ENCODE measurements at regions not wholly inside any gene's neighbourhood (a gene's known extent, or its start where the extent isn't known, plus 50 kb on each side); places are given as distances from the start of the nearest gene placed in this dataset.
"Not testable (repeated sequence)": the region's sequence is repeated elsewhere in the genome, so short reads cannot be mapped to it uniquely, and the experiment has no call there.

DNA sequence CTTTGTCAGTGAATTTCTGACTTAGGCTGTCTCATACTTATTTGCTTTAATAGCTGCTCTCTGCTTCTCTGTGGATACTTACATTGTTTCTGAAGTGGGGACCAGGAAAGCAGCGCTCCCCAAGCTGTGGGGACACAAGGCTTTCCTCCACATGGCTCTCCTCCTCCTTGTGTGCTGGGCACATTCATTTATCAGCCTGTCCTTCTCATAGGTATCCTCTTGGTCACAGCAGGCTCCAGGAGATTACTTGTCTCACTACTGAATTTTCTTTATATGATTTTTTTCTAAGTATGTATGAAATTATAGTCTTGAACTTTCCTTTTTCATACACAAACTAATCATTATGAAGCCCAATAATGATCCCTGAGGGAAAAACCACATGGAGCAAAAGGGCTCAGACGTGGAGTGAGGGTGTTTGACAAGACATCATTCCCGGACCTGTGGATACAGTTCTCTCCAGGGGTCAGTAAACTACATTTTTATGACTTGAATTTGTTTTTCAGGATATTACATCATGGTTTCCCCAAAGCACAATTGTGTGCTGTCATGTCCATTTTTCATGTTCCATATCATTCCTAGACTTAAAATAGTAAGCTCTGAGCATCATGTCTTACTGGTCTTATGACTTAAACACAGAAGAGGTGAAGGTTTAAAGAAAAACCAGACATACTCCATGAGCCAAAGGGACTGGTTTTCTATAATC lies 234.5 kb downstream of the PCSK1 start:
- DNase-seq = no peak

DNA sequence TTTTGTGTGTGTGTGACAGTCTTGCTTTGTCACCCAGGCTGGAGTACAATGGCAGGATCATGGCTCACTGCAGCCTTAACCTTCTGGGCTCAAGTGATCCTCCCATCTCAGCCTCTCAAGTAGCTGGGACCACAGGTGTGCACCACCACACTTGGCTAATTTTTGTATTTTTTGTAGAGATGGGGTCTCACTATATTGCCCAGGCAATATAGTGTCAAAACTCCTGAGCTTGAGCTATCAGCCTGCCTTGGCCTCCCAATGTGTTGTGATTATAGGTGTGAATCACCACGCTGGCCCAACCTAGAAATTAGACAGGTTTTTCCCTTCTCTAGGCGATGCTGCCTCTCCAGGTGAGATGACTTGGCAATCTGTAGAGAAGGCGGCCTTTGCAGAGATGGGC lies 235.3 kb downstream of the PCSK1 start:
- DNase-seq = not testable (repeated sequence)

DNA sequence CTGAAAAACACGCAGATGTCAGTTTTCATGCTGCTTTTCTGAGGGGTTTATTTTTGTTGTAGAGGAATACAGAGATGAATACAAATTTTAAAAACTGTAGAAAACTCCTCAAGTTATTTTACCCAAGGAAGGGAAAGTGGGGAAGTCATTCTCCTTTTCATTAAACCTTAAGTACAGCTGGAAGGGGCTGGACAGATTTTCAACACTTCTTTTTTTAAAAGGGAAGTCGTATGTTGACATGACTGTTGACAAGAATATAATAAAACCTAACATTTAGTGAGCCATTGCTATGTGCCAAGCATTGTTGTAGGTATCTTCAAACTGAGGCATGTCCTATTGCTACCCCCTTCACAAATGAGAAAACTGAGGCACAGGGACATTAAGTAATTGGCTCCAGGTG lies 235.7 kb upstream of the ELL2 start:
- no peak for DNase-seq

DNA sequence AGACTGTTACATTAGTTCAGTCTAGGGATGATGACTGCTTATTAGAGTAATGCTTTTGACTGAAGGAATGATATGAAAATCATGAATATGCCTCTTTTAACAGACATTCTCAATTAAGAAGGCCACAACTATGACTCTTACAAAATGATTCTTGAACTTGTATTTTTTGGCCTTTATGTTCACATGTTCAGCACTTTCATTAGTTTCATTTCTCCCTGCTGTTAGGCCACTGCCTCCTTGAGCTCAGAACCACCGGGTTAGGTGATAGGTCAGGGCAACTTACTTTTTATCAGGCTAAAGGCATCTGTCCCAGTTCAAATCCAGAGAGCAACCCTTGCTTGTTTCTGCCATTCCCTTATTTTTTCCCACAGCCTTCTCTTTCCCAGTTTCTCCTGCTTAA lies 235.2 kb upstream of the ELL2 start:
- DNase-seq = no peak

DNA sequence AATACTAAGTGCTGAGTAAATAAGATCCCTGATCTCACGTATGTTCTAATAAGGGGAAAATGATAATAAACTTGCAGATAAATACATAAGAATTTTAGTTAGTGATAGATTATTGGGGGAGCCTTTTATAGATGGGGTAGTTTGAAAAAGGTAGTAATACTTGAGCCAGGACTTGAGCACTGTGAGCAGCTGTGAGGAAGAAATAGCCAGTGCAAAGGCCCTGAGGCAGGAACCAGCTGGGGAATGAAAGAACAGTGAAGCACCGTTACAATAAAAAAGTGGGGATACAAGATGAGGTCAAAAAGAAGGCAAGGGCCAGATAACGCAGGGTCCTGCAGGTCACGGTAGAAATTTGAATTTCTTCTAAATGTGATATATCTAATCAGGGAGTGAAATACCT lies 234.8 kb upstream of the ELL2 start:
- no peak for DNase-seq

DNA sequence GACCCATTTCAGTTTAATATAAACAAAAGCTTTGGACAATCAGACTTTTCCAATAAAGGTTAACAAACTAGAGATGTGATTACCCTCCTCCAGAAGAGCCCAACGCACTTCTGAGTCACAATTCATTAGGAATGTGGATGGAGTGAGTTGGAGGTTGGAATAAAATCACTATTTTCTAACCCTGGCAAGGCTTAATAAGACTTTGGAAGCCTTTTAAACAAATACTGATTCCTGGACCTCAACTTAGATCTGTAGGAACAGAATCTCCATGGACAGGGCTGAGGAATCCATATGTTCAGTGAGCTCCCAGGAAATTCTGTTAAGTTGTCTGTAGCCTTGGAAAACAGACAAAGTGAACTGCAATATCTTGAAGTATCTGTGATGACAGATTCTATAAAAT lies 233.5 kb upstream of the ELL2 start:
- DNase-seq = no peak

DNA sequence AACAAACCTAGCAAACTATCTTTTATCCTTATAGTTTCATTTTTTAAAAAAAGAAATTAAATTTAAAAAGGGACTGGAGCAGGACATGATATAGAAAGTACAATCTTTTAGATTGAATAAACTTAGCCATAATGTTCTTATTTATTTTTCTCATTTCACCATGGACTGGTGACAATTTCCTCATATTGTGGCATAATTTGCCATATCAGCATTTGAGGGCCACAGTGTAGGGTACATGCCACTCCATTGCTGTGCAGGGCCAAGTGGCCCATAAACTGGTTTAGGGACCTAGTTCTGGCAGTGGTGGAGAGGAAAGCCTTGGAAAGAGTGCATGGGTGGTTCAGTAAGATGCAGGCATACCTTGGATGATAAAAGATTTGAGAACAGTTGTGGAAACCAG lies 232.9 kb upstream of the ELL2 start:
- DNase-seq = no peak

DNA sequence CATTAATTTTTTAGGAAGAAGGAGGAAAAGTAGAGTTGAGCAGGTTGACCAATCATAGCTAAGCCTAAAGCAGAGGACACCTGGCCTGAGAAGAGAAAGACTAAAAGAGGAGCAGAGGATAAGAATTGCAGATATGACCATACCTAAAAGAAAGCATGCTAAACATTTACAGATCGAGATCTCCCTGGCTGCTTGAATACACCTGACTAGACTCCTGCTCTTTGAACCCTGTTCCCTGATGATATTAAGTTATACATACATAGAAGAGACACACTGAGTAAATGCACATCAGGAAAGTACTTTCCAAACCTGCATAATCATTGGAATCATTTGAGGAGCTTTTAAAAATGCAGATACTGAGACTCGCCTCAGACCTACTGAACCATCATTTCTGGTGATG lies 232.3 kb upstream of the ELL2 start:
- no peak for DNase-seq

DNA sequence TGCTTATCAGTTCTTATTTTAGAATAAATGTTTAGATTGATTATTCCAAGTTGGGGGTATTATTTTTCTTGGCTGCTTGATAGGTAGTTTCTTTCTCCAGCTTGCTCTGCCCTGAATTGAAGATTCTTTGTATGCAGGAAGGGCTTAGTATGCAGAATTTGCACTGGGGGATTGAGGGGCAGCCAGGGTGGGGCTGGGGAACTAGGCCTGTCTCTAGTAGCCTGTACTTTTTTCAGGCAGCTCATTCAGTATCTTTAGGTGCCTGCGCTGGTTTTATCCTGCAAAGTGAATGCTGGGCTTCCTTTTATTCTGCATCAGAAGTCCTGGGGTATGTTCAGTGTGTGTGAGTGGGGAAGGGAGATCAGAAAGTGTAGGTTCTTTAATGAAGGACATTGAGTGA lies 228.3 kb upstream of the ELL2 start:
- DNase-seq = no peak

DNA sequence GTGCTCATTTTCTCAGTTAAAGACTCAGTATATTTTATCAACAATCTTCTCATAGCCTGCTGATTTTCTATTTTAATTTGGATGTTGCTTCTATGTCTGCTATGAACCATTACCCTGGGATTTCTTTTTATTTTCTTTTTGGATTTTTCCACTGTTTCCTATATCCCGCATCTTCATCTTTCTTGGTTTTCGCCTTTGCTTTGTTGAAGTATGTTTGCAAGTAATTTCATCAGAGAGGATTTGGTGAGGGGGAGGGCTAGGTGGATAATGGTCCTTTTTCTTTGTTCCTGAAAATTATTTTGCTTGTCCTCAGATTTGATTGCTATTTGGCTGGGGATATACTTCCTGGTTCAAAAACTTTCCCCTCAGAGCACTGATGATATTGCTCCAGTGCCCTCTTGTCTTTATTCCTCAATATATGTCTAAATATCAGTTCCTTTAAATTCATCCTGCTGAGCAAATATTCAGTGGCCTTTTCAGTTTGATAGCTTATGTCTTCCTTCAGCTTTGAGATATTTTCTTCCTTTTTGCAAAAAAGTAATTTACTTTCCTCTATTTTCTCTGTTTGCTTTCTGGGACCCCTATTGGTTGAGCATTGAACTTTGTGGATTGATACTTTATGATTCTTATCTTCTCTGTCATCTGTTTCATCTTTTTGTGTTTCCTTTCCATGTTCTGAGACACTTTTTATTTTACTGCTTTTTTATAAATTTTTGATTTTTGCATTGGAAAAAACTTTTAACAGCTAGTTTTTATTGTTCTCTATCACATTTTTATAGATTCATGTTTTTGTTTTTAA lies 227.6 kb upstream of the ELL2 start:
- no peak for DNase-seq

DNA sequence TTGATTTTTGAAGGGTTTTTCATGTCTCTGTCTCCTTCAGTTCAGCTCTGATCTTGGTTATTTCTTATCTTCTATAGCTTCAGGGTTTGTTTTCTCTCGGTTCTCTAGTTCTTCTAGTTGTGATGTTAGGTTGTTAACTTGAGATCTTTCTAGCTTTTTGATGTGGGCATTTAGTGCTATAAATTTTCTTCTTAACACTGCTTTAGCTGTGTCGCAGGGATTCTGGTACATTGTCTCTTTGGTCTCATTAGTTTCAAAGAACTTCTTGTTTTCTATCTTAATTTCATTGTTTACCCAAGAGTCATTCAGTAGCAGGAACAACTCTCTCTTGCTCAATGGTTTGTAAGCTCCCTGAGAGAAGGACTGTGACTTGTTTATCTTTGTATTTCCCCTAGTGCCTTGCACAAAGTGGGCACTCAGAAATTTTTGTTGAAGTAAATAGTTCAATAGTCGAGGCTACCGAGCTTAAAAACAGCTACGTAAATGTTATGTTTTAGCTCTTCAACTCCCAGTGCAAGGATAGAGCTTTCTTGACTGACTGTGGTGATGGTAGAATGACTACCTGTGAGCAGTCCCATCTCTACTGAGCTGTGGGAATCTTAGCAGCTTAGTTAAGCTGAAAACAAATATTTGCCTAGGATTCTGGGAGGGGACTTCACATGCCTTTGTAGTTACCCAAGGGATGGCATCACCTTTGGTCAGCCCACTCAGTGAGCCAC lies 225.8 kb upstream of the ELL2 start:
- DNase-seq = no peak

DNA sequence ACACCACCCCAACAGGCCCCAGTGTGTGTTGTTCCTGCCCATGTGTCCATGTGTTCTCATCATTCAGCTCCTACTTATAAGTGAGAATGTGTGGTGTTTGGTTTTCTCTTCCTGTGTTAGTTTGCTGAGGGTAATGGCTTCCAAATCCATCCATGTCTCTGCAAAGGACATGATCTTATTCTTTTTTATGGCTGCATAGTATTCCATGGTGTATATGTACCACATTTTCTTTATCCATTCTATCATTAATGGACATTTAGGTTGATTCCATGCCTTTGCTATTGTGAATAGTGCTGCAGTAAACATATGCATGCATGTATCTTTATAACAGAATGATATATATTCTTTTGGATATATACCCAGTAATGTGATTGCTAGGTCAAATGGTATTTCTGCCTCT lies 222.9 kb upstream of the ELL2 start:
- DNase-seq = not testable (repeated sequence)

DNA sequence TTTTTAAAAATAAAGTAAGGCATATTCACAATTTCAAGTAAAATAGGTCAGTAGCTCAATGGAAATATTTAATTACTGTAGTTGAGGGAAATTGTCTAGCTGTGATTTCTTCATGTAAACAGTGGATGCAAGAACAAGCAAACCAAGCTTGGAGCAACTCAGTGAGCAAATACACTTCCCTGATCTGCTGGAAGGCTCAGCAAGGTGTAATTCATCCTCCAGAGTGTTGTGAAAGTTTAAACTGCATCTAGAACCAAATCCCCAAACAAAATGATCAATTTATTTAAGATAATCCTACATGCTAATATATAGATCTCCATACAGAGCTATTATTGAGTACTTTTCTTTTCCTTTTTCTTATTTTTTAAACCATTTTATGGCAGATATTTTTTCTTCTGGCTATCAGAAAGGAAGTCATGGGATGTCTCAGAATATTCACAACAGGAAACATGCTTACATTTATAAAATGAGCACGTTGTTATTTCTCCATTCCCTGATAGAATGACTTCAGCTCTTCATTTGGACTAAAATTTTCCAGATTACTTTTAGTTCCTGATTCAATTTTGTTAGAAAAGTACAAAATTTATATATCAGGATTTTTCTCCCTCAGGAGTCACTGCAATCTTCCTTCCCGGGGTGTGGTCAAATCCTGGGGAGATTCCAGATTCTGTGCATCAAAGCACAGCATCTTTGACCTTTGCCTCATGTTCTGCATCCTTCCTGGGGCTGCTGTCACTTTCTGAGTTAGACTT lies 219.2 kb upstream of the ELL2 start:
- DNase-seq = no peak

DNA sequence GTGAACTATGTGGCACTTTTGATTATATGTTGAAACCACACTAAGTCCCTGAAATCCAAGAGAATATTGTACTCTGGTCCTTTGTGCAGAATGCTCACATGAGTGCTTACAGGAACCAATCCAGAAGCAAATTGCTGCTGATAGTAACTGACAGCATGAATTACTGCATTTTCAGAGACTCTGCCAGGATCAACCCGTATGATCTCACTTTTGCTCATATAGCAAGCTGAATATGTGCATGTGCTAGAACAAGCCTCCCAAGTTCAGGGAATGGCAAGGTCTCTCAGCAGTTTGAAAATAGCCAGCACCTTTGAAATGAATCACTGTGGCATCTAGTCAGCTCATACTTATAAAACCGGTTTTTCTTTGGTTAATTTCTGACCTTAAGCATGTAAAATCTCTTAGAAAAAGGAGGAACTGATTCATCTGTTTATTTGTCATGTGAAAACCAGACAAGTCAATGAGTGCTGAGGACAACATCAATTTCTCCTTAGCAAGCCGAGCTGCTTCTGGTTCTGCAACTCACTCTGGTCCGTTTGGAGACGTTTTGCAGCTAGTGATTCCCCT lies 215.7 kb upstream of the ELL2 start:
- no peak for DNase-seq

DNA sequence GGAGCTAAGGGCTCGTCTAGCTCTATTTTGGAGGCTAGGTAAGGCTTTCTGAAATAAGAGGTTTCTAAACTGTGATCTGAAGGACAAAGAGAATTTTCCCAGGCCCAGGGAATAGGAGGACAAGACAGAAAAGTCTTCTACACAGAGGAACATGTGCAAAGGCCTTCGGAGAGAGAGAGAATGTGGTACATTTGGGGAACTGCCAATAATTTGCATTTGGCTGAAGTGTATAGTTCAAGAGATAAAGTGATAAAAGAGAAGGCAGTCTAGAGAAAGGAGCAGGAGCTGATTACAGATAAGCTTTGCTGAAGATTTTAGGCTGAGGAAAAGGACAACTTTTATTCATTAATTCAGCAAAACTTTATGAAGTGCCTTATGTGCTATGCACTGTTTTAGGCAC lies 214.4 kb upstream of the ELL2 start:
- DNase-seq = no peak

DNA sequence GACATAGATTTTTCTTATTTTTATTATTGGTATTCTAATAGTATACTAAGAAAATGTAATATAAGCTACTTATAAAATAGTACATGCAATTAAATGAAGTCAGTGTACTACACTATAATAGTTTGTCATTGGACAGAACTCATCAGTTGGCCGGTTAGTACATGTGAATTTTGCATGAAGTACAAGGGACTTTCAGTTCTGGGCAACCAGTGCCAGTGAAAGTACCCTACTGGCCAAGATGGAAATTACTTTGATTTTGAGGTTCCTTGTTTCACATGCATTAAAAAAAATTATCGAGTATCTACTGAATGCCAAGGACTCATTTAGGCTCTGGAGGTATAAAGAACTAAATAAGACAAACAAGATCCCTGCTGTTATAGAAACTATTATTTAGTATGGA lies 213.4 kb upstream of the ELL2 start:
- DNase-seq = no peak

DNA sequence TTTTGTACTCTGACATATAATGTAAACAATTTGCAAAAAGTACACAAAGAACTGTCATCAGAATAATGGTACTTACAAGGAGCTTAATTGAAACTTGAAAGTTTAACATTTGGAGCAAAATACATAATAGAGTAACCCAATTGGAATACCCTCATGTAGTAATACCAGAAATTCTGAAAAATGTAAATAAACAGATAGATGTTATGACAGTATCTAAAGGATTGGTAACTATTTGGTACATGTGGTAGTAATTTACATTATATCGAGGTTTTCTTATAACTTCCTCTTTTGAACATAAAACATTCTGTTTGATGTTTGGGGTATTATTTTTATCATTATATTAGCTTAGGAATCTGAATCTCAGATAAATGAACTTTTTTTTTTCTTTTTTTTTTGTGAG lies 211.7 kb upstream of the ELL2 start:
- DNase-seq = no peak

DNA sequence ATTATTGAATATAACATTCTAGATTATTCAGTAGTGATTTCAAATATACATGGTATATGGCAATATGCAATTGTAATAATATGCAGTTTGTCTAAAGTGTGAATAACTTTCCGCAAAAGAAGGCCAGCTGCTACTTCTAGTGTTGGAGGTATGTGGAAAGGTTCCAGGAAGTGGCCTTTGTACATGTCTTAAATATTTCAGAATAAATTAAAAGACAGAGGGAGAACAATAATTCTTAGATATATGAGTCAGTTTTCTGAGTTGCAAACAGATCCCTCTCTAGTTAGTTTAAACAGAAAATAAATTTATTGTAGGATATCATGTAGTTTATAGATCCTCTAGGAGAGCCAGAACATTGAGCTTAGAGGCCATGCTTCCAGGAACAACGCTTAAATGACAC lies 210.8 kb upstream of the ELL2 start:
- DNase-seq = no peak

DNA sequence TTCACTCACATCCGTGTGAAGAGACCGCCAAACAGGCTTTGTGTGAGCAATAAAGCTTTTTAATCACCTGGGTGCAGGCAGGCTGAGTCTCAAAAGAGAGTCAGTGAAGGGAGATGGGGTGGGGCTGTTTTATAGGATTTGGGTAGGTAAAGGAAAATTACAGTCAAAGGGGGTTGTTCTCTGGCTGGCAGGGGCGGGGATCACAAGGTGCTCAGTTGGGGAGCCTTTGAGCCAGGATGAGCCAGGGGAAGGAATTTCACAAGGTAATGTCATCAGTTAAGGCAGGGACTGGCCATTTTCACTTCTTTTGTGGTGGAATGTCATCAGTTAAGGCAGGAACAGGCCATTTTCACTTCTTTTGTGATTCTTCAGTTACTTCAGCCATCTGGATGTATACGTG lies 210.3 kb upstream of the ELL2 start:
- not testable (repeated sequence) for DNase-seq

DNA sequence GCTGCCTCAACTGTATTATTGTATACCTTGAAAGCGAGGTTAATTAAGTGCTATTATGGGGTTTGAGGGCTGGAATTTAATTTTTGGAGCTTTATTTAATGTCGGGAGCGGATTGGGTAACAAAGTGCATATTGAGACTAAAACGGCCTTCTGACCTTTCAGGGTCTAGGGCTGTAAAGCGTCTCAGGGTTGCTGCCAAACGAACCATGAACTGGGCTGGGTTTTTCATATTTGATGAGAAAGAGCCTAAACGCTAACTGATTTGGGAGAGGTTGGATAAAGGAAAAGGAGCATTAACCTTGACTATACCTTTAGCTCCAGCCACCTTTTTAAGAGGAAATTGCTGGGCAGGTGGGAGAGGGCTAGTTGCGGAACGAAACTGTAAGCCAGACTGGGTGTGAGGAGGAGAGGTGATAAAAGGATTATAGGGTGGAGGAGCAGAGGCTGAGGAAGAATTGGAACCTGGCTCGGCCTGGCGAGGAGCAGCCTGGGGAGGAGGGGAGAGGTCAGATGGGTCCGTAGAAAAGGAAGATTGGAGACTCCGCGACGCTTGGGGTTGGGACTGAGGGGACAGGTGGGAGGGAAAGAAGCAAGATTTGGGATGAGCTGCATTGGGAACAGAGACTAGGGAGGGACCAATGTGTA lies 209.0 kb upstream of the ELL2 start:
- DNase-seq = not testable (repeated sequence)

DNA sequence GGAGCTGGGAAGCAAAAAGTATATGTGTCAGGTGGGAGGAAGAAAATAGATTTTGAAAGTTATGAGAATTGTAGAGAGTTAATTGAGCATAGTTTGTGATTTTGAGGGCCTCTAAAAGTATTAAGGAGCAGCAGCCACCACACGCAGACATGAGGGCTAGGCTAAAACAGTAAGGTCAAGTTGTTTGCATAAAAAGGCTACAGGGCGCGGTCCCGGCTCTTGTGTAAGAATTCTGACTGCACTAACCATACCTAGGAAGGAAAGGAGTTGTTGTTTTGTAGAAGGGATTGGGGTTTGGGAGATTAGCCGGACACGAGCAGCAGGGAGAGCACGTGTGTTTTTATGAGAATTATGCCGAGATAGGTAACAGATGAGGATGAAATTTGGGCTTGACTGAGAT lies 207.2 kb upstream of the ELL2 start:
- DNase-seq = not testable (repeated sequence)

DNA sequence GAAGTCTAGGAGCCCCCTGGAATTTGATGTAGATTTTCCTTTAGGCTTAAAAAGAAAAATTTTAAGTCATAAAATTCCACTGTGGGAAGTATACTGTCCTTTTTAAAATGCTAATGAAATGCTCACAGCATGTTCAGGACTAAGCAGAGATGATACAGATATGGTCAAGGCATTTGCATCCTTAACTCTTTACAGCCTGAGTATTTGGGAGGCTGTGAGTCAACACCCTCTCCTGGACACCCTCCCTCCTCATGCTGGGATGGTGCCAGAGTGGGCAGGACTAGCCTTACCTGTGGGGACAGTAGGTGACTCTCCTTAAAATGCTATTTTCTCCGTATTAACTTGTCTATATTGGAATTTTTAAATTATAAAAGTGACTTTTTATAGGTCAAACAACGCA lies 197.4 kb upstream of the ELL2 start:
- DNase-seq = no peak

All from NCI-H345 (cell line).